HG03460 (cell line): ENCODE measurements at regions not wholly inside any gene's neighbourhood (a gene's known extent, or its start where the extent isn't known, plus 50 kb on each side); places are given as distances from the start of the nearest gene placed in this dataset.

ENCODE experiments used
- ATAC-seq: cut with Tn5 transposase; IDR thresholded peaks from one replicate; pipeline ENCODE4 v1.9.1; 2021; ENCODE audit not compliant: unreplicated experiment

- ATAC-seq = no peak
Measured at GRCh38 chr2:176388861-176389260, 119.6 kb downstream of the MTX2 start.

- ATAC-seq = no peak
Measured at GRCh38 chr2:176390276-176391147, 121.3 kb downstream of the MTX2 start.

- ATAC-seq = no peak
Measured at GRCh38 chr2:176391148-176391419, 121.8 kb downstream of the MTX2 start.

GRCh38 chr2:176392249-176392648, 123.0 kb downstream of the MTX2 start:
- ATAC-seq = no peak

GRCh38 chr2:176392744-176393414, 123.6 kb downstream of the MTX2 start:
- ATAC-seq = no peak

- no peak for ATAC-seq
Measured at GRCh38 chr2:176395273-176395854, 126.1 kb downstream of the MTX2 start.

- ATAC-seq = no peak
Measured at GRCh38 chr2:176398243-176399073, 129.2 kb downstream of the MTX2 start.

- no peak for ATAC-seq
Measured at GRCh38 chr2:176399074-176399598, 129.9 kb downstream of the MTX2 start.

- ATAC-seq = no peak
Measured at GRCh38 chr2:176405477-176405876, 136.2 kb downstream of the MTX2 start.

GRCh38 chr2:176407706-176408105, 138.5 kb downstream of the MTX2 start:
- no peak for ATAC-seq

- no peak for ATAC-seq
Measured at GRCh38 chr2:176409671-176410070, 140.4 kb downstream of the MTX2 start.

GRCh38 chr2:176412136-176412535, 142.9 kb downstream of the MTX2 start:
- ATAC-seq = no peak

- ATAC-seq = no peak
Measured at GRCh38 chr2:176413786-176414185, 144.5 kb downstream of the MTX2 start.

- no peak for ATAC-seq
Measured at GRCh38 chr2:176414641-176415040, 145.4 kb downstream of the MTX2 start.

- no peak for ATAC-seq
Measured at GRCh38 chr2:176415174-176415895, 146.1 kb downstream of the MTX2 start.

GRCh38 chr2:176415937-176416499, 146.8 kb downstream of the MTX2 start:
- ATAC-seq = no peak

GRCh38 chr2:176418768-176419167, 149.5 kb downstream of the MTX2 start:
- no peak for ATAC-seq

GRCh38 chr2:176419591-176420071, 150.4 kb downstream of the MTX2 start:
- no peak for ATAC-seq

- no peak for ATAC-seq
Measured at GRCh38 chr2:176421297-176422050, 152.2 kb downstream of the MTX2 start.
